GM21423 (cell line): ENCODE measurements at regions not wholly inside any gene's neighbourhood (a gene's known extent, or its start where the extent isn't known, plus 50 kb on each side); places are given as distances from the start of the nearest gene placed in this dataset.
"Not testable (repeated sequence)": the region's sequence is repeated elsewhere in the genome, so short reads cannot be mapped to it uniquely, and the experiment has no call there.

ENCODE experiments used
- ATAC-seq: cut with Tn5 transposase; IDR thresholded peaks from one replicate; pipeline ENCODE4 v1.9.1; 2021; ENCODE audit warnings: mild to moderate bottlenecking, moderate library complexity; ENCODE audit not compliant: unreplicated experiment

GRCh38 chr10:85430991-85431390 lies 935.6 kb downstream of the GRID1 start:
- no peak for ATAC-seq

- ATAC-seq = no peak
These were observed 933.3 kb downstream of the GRID1 start for GRCh38 chr10:85433248-85433647.

GRCh38 chr10:85444868-85445267 lies 921.7 kb downstream of the GRID1 start:
- ATAC-seq = no peak

GRCh38 chr10:85445702-85446101 lies 920.9 kb downstream of the GRID1 start:
- ATAC-seq = no peak

- ATAC-seq = no peak
These were observed 919.8 kb downstream of the GRID1 start for GRCh38 chr10:85446827-85447226.

- ATAC-seq = no peak
These were observed 918.9 kb downstream of the GRID1 start for GRCh38 chr10:85447690-85448089.

- ATAC-seq = no peak
These were observed 917.9 kb downstream of the GRID1 start for GRCh38 chr10:85448716-85449115.

GRCh38 chr10:85454386-85454785 lies 912.2 kb downstream of the GRID1 start:
- ATAC-seq = no peak

GRCh38 chr10:85457191-85457590 lies 909.4 kb downstream of the GRID1 start:
- ATAC-seq = no peak

DNA sequence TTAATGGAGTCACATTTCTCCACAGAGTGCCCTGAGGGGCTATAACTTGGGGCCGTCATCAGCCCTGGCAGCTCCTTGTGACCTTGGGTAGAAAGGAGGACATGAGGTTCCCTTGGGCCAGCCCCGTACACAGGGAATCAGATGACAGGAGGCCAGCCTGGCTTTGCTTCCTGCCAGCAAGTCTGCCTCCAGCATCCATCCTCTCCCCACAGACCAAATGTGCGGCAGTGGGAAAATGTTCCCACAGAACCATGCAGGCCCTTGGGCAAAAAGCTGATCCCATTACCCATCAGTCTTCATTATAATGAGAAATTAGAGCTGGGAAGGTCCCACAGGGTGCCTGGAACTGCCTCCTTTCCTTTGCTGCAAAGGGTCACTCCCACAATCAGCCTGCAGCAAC lies 908.3 kb downstream of the GRID1 start:
- ATAC-seq = no peak

- ATAC-seq = no peak
These were observed 906.7 kb downstream of the GRID1 start for GRCh38 chr10:85459906-85460305.

DNA sequence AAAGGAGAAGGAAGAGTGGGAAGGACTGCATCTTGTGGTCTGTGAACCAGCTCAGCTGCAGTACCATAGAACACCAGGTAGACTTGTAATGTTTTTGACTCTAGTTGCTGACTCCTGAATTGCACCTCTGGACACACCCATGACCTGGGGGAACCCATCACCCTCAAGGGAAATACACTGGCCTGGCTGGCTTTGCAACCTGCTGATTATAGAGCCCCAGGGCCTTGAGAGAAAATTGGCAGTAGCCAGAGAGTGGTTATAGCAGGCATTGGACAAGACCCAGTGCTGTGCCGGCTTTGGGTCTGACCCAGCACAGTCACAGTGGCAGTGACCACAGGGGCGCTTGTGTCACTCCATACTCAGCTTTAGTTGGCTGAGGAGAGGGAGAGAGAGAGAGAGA lies 902.3 kb downstream of the GRID1 start:
- no peak for ATAC-seq

DNA sequence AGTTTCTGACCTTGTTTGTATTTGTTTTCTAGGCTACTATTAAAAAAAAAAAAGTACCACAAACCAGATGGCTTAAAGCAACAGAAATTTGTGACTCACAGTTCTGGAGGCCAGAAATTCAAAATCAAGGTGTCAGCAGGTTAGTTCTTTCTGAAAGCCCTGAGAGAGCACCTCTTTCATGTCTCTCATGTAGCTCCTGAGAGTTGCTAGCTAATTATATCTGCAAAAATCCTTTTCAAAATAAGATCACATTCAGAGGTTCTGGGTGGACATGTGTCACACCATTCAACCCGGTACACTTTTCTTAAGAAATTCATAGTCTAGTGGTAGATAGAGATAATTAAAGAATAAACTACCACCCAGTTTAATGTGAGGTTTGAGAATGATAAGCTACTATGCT lies 888.6 kb downstream of the GRID1 start:
- no peak for ATAC-seq

GRCh38 chr10:85490431-85490830 lies 876.2 kb downstream of the GRID1 start:
- ATAC-seq = no peak

- no peak for ATAC-seq
These were observed 874.9 kb downstream of the GRID1 start for GRCh38 chr10:85491652-85492051.

- no peak for ATAC-seq
These were observed 873.9 kb downstream of the GRID1 start for GRCh38 chr10:85492684-85493083.

DNA sequence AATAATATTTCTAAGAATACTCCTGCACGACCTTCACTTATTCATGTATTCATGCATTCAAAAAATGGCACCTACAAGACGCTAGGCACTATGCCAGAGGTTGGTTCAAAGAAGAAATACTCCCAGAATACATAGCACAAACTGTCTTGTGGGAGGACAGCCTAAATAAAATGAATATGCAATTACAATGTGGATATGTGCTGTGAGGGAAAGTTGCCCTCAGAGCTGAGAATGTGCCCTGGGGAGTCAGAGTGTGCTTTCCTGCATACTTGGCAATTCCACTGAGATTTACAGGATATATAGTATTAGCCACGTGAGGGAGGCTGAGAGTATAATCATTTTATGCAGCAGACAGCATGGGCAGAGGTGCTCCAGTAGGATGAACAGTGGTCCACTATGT lies 872.9 kb downstream of the GRID1 start:
- no peak for ATAC-seq

GRCh38 chr10:85504641-85505040 lies 862.0 kb downstream of the GRID1 start:
- not testable (repeated sequence) for ATAC-seq

DNA sequence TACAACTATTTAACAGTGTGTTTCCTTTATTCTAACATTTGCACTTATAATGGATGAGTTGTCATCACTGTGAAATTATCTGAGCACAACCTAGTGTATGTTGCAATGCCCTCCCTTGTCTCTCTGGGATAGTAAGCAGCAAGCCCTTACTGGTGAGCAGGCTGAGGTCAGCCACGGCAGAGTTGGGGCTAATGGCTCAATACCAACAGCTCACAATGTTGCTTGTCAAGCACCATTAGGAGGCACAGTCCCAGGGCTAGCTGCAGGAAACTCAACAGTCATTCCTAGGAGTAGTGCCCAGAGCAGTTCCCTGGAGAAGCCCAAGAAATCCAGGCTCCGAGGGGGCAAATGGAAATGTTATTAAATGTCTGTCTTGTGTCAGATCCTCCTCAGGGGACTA lies 858.4 kb downstream of the GRID1 start:
- ATAC-seq = no peak

DNA sequence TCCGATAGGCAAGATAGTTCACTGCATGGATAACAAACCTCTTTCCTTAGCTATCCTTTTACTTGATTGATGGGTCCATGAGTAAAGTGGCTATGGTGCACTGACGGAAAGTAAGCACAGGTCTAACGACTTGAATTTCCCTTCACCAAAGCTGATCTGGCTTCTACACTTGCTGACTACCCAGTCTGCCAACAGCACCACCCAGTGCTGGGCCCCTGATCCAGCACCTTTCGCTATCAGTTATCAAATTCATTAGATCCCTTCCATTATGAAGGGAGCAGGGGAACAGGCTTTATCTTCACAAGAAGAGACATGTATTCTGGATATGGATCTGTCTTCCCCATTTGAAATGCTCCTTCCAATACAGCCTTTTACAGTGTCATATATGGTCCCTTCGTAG lies 855.9 kb downstream of the GRID1 start:
- no peak for ATAC-seq

- ATAC-seq = no peak
These were observed 853.2 kb downstream of the GRID1 start for GRCh38 chr10:85513436-85513835.

DNA sequence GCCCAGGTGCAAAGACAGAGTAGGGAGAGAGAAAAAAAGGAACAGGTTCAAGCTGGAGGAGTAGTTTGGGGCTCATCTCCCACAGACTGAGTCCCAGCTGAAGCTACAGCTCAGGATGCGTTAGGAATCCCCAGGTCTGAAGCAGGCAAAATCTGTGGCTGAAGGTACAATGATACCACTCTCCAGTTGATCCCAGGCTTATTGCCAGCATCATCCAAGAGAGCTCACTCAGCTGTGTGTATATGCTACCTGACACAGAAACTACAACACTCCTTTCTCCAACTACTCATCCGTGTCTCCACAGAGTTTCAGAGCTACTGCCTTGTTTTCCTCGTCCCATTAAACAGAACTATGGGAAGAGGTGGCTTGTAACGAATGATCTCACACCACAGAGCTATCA lies 851.3 kb downstream of the GRID1 start:
- no peak for ATAC-seq

DNA sequence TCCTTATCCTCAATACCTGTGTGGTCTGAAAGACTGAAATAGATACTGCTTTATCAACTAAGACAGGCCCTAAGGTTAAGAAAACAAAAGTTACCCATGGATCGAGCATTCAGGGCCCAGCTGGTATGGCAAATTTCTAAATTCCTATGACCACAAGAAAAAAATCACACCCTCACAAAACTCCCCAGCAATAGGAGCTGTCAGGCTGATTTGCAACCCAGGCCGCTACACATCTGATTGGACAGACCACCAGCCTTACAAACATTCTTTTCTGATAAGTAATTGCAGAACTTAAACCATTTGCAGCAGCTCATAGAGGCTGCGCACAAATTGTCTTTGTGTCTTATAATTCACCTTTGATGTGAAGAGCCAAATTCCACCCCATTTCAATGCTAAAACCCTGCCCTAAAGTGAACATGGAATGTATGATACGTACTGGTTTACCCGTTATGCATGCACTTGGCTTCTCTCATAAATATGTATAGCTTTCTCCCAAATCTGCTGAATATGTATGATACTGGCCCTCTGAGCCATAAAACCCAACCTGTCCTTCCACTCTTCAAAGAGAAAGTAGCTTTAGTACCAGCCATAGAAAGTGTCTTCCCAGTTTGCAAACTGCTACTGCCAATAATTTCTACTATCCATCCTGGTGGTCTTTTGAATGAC lies 842.5 kb downstream of the GRID1 start:
- no peak for ATAC-seq
